ENCODE measurements at regions not wholly inside any gene's neighbourhood (a gene's known extent, or its start where the extent isn't known, plus 50 kb on each side); places are given as distances from the start of the nearest gene placed in this dataset.
"Not testable (repeated sequence)": the region's sequence is repeated elsewhere in the genome, so short reads cannot be mapped to it uniquely, and the experiment has no call there.

DNA sequence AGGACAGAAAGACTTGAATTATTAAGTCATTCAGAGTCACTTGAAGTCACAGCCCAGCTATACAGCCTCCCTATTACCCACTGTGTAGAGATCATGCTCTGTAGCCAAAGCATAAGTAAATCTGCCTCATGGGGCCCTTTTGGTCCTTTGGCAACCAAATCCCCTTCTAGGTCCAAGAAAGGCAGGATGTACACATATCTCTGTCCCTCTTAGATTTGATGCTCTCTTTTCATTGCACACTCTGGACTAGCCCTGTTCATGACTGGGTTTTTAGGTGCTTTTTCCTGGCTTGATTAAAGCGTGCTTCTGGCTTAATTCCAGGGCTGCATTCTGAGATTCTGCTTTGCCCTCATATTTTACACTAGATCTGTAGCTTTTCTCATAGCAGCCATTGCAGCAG is 296.8 kb downstream of the TENT5A start:
- DNase-seq: no peak

DNA sequence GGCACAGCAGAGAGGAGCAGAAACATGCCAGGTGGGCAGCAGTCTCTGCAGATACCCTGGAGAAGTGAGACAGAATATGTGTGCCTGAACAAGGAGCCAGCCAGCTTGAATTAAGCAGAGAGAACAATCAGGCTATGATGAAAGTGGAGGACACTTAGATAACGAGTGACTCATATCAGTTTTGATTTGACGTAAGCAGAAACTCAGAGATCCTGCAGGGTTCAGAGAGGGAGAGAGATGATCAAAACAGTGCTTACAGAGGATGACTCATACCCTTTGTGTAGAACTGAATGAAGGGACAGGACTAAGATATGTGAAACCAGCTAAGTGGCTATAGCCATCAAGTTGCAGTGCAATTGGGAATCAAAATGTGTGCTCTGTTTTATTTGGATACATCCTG is 300.7 kb downstream of the TENT5A start:
- no peak for DNase-seq

DNA sequence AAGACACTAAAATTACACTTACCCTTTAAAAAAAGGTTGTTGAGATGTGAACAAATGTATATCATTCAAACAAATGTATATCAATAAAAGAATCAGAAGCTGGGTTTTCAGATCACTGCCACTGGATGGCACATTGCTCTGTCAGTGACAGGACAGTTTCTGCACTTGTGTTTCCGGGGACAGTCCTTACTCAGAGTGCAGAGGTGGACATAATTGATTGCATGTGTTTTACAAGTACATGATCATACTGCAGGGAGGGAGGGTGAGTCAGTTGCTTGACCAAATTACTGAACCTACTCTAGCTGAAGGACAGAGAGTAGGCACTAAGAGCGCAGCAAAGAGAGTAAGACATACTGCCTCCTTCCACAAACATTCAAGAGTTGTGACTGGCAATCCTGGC is 302.3 kb downstream of the TENT5A start:
- DNase-seq: no peak

- DNase-seq: no peak
Observed at GRCh38 chr6:81446509-81446908, 306.0 kb downstream of the TENT5A start.

- DNase-seq: no peak
Observed at GRCh38 chr6:81439417-81439816, 313.1 kb downstream of the TENT5A start.

GRCh38 chr6:81436990-81437389 is 315.5 kb downstream of the TENT5A start:
- DNase-seq: no peak

DNA sequence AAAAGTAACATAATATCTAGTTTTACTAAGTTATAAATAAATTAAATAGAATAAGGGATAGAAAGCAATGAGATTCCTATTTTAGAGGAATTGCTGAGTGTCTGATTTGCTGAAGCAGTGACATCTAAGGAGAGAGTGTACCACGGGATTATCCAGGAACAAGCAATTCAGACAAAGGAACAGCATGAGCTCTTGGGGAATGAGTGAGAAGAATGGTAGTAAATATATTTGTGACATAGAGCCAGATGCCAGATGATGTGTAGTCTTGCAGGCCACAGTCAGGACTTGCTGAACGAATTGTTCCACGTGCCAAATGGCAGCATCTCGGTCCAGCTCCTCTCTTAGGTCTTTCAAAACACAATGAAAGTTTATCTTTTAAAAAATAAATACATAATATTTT is 339.2 kb downstream of the TENT5A start:
- DNase-seq: no peak

DNA sequence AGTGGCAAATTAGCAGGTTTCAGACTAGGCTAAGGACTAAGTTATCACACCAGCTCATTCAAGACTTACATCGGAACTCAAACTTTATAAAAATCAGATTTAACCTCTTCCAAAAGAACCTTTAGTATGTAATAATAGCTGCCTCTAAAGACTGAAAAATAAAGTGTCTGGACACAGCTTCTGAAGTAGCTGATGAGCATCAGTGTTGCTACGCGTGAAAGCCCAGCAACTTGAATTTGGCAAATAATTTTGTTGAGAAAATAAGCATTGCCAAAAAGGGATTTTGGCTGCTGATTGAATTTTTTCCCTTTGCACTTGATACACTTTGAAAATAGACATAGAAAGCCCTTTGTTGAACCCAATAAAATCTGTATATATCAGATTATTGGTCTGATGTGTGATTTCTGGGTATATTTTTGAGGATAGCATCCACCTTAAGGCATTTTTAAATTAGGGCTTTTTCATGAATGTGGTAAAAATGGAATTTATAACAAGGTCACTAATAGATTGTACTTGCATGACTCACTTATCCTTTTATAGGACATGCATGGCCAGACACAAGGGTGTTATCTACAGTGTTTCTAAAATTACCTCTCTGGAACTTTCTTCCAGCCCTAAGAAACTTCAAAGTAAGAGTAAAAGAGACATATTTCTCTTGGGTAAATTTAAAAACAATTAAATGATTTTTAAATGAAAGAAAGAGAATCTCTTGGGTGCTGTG is 350.4 kb downstream of the TENT5A start:
- no peak for DNase-seq

- no peak for DNase-seq
Observed at GRCh38 chr6:81396916-81397315, 355.6 kb downstream of the TENT5A start.

DNA sequence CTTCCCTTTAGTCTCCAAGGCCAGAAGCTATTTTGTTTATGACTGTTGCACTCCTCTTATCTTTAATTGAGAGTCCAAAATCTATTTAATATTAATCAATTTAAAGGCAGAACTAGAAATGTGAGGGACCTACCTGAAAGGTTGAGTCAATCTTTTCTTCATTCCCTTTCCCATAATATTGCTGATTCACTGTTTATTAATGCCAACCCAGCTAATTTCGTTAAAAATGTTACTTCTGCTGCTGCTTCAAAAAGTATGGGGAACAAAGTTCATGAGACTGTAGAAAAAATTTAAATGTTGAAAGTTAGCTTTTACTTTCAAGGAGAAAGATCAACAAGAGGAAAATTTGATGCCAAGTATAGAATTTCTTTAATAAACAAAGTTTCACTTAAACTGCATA is 365.3 kb downstream of the TENT5A start:
- DNase-seq: no peak

GRCh38 chr6:81384921-81385320 is 367.6 kb downstream of the TENT5A start:
- DNase-seq: no peak

- no peak for DNase-seq
Observed at GRCh38 chr6:81383472-81383871, 369.0 kb downstream of the TENT5A start.

GRCh38 chr6:81382852-81383251 is 369.6 kb downstream of the TENT5A start:
- no peak for DNase-seq

- DNase-seq: no peak
Observed at GRCh38 chr6:81381382-81381916, 371.0 kb downstream of the TENT5A start.

GRCh38 chr6:81380718-81381338 is 371.7 kb downstream of the TENT5A start:
- DNase-seq: no peak

DNA sequence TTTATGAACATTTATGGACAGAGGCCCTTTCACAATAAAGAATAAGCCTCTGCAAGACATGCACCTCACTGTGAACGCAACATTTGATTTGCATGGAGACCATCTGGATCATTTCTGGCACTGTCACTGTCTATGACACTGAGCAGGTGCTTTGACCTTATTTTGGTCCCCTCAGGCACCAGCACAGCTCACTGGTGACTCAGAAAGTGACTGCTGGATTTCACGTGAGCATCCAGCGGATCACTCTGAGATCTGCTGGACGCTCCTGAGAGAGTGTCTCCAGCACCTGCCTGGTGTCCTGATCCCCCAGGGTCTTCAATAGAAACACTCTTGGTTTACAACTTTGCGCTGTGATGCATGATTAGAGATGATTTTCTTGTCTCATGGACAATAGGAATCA is 375.7 kb downstream of the TENT5A start:
- DNase-seq: no peak

- no peak for DNase-seq
Observed at GRCh38 chr6:81373414-81373813, 379.1 kb downstream of the TENT5A start.

- DNase-seq: no peak
Observed at GRCh38 chr6:81371930-81372329, 380.6 kb downstream of the TENT5A start.

GRCh38 chr6:81366972-81367371 is 385.5 kb downstream of the TENT5A start:
- no peak for DNase-seq

DNA sequence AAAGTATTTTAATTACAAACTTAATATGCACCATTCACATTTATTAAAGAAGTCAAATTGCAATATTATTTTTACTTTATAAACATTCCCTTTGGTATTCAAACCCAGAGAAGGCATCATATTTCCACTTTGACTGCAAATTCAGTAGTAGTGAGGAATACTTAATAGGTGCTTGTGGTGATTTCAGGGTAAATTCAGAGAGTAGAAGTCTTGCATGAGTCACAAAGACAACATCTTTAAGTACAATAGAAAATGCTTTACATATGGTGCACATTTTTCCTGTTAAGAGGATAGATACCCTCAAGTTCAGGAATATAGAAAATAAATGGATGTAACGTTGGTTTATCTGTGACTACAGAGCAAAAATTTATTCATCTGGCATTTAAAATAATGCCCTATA is 390.2 kb downstream of the TENT5A start:
- DNase-seq: no peak

DNA sequence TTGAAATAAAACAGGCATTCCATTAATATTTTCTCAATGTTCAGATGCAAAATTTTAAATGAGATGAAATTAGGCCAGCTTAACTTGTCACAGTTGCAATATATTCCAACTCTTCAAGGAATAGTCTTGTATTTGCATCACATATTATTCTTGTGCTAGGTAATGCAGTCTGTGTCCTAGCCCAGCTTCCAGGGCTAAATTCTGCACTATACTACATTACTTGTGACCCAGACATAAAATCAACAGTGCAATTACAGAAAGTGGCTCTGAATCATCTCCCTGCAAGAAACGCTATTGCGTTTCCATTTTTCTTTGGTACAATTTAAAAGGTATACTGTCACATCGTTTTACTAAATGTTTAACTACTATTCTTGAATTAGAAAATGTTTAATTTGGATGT is 399.2 kb downstream of the TENT5A start:
- no peak for DNase-seq

DNA sequence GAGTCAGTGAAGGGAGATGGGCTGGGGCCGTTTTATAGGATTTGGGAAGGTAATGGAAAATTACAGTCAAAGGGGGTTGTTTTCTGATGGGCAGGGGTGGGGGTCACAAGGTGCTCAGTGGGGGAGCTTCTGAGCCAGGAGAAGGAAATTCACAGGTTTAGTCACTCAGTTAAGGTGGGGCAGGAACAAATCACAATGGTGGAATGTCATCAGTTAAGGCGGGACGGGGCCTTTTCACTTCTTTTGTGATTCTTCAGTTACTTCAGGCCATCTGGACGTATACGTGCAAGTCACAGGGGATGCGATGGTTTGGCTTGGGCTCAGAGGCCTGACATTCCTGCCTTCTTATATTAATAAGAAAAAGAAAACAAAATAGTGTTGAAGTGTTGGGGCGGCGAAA is 408.5 kb downstream of the TENT5A start:
- not testable (repeated sequence) for DNase-seq

GRCh38 chr6:81340946-81341345 is 411.5 kb downstream of the TENT5A start:
- no peak for DNase-seq

DNA sequence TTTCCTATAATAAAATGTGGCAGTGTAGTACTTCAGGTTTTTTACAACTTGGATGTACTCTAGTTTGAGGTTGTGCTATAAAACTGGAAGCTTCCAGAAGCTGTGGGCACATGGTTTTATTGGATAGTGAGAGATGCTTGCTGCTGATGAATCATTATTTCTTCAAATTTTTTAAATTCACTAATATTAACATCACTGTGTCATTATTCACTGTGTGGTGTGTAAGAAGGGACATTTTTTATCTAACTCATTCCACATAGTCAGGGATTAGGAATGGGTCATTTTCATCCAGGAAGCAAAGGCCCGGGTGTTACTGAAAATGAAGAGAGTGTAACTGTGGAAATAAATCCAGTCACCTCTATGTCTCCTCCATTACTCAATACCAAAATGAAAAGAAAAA is 421.0 kb downstream of the TENT5A start:
- no peak for DNase-seq

DNA sequence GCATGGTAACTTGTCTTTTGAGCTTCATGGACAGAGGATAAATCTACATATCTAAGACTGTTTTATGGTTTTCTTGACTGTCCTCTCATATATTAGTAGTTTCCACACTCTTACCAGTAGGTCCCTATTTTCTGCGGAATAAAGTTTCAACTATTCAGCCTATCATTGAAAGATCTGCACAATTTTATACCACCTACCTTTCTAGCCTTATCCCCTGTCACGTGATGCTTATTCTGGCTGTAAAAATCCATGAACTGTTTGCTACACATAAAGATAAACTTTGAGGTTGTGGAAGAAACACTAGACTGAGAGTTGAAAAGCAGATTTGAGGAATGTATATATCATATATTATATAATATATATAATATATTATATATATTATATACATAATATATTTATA is 423.8 kb downstream of the TENT5A start:
- no peak for DNase-seq

Measured in NCI-H82 (cell line).